Panc1 (cell line): ENCODE measurements at regions not wholly inside any gene's neighbourhood (a gene's known extent, or its start where the extent isn't known, plus 50 kb on each side); places are given as distances from the start of the nearest gene placed in this dataset.

ENCODE experiments used
- ATAC-seq: fragments of 200-7000 bp; cut with Tn5 transposase; 2 replicates; pipeline ENCODE4 v1.9.1; 2020; ENCODE audit warnings: mild to moderate bottlenecking, moderate library complexity
- BruUV-seq: library from RNA; stranded (reverse); fragments of 400-500 nt; replicated peaks from 2 replicates; lab custom pipeline; 2021; lab: Mats Ljungman, UMichigan
- CTCF ChIA-PET: fragments of 300-600 bp; sonication (Branson Sonifier 250); formaldehyde crosslinking; loops from one replicate; lab custom pipeline; 2022; ENCODE audit warnings: antibody characterized with exemption; lab: Charles Lee
- POLR2A ChIA-PET: fragments of 300-600 bp; sonication (Branson Sonifier 250); formaldehyde crosslinking; loops from one replicate; lab custom pipeline; 2022; ENCODE audit warnings: antibody characterized with exemption; lab: Charles Lee
- DNase-seq: peaks from one replicate; pipeline ENCODE4 v3.0.0-alpha.2; 2010; ENCODE audit warnings: low read depth, low spot score
- H3K27ac ChIP-seq: 2 replicates; pipeline ENCODE4 v1.5.1; 2011; ENCODE audit warnings: mild to moderate bottlenecking, low read length, inconsistent platforms
- H3K27me3 ChIP-seq: fragments of 200-500 bp; sonication (Bioruptor generic); 2 replicates; pipeline ENCODE4 v1.6.0; 2014; ENCODE audit warnings: low read length, inconsistent platforms; ENCODE audit not compliant: control insufficient read depth, insufficient read depth
- H3K36me3 ChIP-seq: fragments of 200-500 bp; sonication (Bioruptor generic); 2 replicates; pipeline ENCODE4 v1.5.1; 2014; ENCODE audit warnings: inconsistent platforms, mild to moderate bottlenecking, low read length, moderate library complexity; ENCODE audit not compliant: control insufficient read depth, insufficient read depth
- H3K4me1 ChIP-seq: 2 replicates; pipeline ENCODE4 v1.5.1; 2011; ENCODE audit warnings: inconsistent platforms, mild to moderate bottlenecking, low read length, moderate library complexity; ENCODE audit not compliant: control insufficient read depth, insufficient read depth
- H3K4me3 ChIP-seq, 2 experiments: 2 replicates each; pipeline ENCODE4 v1.5.1; 2011 to 2012; ENCODE audit warnings: low read depth in 2 of 2, low read length in 2 of 2, mild to moderate bottlenecking in 2 of 2, inconsistent platforms in 1 of 2, moderate library complexity in 1 of 2
- H3K9me3 ChIP-seq: fragments of 200-500 bp; sonication (Bioruptor generic); 2 replicates; pipeline ENCODE4 v1.5.1; 2014; ENCODE audit warnings: low read depth, mild to moderate bottlenecking, inconsistent platforms, low read length, moderate library complexity; ENCODE audit not compliant: control insufficient read depth, insufficient read depth
- POLR2AphosphoS5 ChIP-seq: IDR thresholded peaks from 2 replicates; pipeline ENCODE4 v1.6.1; 2012; ENCODE audit warnings: mild to moderate bottlenecking, low read depth, low read length, moderate library complexity
- SIN3A ChIP-seq: IDR thresholded peaks from 2 replicates; pipeline ENCODE4 v1.6.1; 2012; ENCODE audit warnings: low read depth, mild to moderate bottlenecking, low read length, moderate library complexity, borderline replicate concordance; ENCODE audit not compliant: insufficient read depth
- TCF7L2 ChIP-seq: IDR thresholded peaks from 2 replicates; pipeline ENCODE4 v1.6.1; 2011; ENCODE audit warnings: mild to moderate bottlenecking, low read depth, low read length, inconsistent platforms
- in situ Hi-C: cut with HindIII; loops from 2 replicates; pipeline ENCODE4 v1.10.0; 2016; ENCODE audit warnings: low sequenced_read_pairs, low pct_unique_long_range_greater_than_20kb
- intact Hi-C: fragments of 100-400 bp; cut with micrococcal nuclease; formaldehyde crosslinking; loops from one replicate; pipeline ENCODE4 v1.10.0; 2022; ENCODE audit not compliant: unreplicated experiment
- TF ChIP-seq, protein P1 (sequence below), 2 experiments: IDR thresholded peaks; 2 replicates each; pipeline ENCODE4 v1.6.1; 2011 to 2012; ENCODE audit warnings: low read depth in 2 of 2, control low read depth in 1 of 2, low read length in 1 of 2, mild to moderate bottlenecking in 1 of 2, moderate library complexity in 1 of 2; ENCODE audit not compliant: insufficient read depth in 1 of 2
- TF ChIP-seq, protein P2 (sequence below): fragments of 450-650 bp; IDR thresholded peaks from 2 replicates; pipeline ENCODE4 v1.5.1; 2017; ENCODE audit warnings: mild to moderate bottlenecking

DNA sequence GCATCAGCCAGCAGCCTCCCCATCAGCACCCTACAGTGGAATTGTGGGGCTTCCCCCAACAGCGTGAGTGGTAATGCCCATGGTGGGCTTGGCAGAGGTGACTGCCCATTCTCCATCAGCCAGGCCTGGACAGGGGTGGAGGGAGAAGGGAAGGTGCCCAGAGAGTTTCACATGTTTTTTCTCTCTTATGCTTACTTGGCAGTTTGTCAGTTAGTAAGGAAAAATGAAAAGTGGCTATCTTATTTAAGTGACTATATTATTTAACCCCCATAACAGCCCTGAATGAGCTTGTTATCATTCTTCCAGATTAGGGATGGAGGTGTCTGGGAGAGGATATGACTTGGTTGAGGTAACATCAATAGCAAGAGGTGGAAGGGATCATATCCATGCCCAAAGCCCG lies 921.7 kb downstream of the GRID1 start:
- CTCF ChIA-PET: no interaction called here
- no peak for ATAC-seq
- POLR2A ChIA-PET: no interaction called here
- intact Hi-C loops: no loop called here
- Histone ChIP-seq H3K27me3 (no peaks in the 10 kb centered on the region), H3K36me3 (no peaks in the 10 kb centered on the region), H3K4me1 (no peaks in the 10 kb centered on the region), H3K4me3 (no peak overlapping the region), H3K27ac (no peak overlapping the region), H3K9me3 (no peaks in the 10 kb centered on the region)
- in situ Hi-C loops: no loop called here
- TF ChIP-seq, protein P1, sequence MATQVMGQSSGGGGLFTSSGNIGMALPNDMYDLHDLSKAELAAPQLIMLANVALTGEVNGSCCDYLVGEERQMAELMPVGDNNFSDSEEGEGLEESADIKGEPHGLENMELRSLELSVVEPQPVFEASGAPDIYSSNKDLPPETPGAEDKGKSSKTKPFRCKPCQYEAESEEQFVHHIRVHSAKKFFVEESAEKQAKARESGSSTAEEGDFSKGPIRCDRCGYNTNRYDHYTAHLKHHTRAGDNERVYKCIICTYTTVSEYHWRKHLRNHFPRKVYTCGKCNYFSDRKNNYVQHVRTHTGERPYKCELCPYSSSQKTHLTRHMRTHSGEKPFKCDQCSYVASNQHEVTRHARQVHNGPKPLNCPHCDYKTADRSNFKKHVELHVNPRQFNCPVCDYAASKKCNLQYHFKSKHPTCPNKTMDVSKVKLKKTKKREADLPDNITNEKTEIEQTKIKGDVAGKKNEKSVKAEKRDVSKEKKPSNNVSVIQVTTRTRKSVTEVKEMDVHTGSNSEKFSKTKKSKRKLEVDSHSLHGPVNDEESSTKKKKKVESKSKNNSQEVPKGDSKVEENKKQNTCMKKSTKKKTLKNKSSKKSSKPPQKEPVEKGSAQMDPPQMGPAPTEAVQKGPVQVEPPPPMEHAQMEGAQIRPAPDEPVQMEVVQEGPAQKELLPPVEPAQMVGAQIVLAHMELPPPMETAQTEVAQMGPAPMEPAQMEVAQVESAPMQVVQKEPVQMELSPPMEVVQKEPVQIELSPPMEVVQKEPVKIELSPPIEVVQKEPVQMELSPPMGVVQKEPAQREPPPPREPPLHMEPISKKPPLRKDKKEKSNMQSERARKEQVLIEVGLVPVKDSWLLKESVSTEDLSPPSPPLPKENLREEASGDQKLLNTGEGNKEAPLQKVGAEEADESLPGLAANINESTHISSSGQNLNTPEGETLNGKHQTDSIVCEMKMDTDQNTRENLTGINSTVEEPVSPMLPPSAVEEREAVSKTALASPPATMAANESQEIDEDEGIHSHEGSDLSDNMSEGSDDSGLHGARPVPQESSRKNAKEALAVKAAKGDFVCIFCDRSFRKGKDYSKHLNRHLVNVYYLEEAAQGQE (IDR thresholded peaks at IDR 0.05; ENCODE audit: insufficient read depth in 1 of 2, low read depth in 2 of 2, low read length in 1 of 2): no peak
- no peak for TF ChIP-seq POLR2AphosphoS5
- no peak for TF ChIP-seq TCF7L2
- TF ChIP-seq, protein P2, sequence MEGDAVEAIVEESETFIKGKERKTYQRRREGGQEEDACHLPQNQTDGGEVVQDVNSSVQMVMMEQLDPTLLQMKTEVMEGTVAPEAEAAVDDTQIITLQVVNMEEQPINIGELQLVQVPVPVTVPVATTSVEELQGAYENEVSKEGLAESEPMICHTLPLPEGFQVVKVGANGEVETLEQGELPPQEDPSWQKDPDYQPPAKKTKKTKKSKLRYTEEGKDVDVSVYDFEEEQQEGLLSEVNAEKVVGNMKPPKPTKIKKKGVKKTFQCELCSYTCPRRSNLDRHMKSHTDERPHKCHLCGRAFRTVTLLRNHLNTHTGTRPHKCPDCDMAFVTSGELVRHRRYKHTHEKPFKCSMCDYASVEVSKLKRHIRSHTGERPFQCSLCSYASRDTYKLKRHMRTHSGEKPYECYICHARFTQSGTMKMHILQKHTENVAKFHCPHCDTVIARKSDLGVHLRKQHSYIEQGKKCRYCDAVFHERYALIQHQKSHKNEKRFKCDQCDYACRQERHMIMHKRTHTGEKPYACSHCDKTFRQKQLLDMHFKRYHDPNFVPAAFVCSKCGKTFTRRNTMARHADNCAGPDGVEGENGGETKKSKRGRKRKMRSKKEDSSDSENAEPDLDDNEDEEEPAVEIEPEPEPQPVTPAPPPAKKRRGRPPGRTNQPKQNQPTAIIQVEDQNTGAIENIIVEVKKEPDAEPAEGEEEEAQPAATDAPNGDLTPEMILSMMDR: no peak
- no peak for TF ChIP-seq SIN3A
- BruUV-seq: no TSS peak
- no peak for DNase-seq

GRCh38 chr10:85445702-85446101 lies 920.9 kb downstream of the GRID1 start:
- ChIA-PET POLR2A (no interaction called here), CTCF (no interaction called here)
- DNase-seq: no peak
- no peak for TF ChIP-seq POLR2AphosphoS5
- TF ChIP-seq, protein P2: no peak
- TF ChIP-seq SIN3A: no peak
- TF ChIP-seq, protein P1 (IDR thresholded peaks at IDR 0.05; ENCODE audit: insufficient read depth in 1 of 2, low read depth in 2 of 2, low read length in 1 of 2): no peak
- TF ChIP-seq TCF7L2: no peak
- Histone ChIP-seq H3K27ac (no peak overlapping the region), H3K36me3 (no peaks in the 10 kb centered on the region), H3K9me3 (no peaks in the 10 kb centered on the region), H3K4me1 (no peaks in the 10 kb centered on the region), H3K27me3 (no peaks in the 10 kb centered on the region), H3K4me3 (no peak overlapping the region)
- in situ Hi-C loops (no loop called here), intact Hi-C loops (no loop called here)
- no TSS peak for BruUV-seq
- ATAC-seq: no peak
